Peyer's patch (tissue), 4 donors: ENCODE measurements at regions not wholly inside any gene's neighbourhood (a gene's known extent, or its start where the extent isn't known, plus 50 kb on each side); places are given as distances from the start of the nearest gene placed in this dataset.
A peak's percentile ranks its signal among the peaks of the same experiment; 100 is the strongest.

Experiments
- DNase-seq, 3 donors: peaks; one replicate each; pipeline ENCODE4 v3.0.0-alpha.2; 2017 to 2019
- H3K27ac ChIP-seq, 4 donors: fragments of 200-600 bp; sonication (generic); one replicate each; pipeline ENCODE4 v1.5.1; 2016 to 2019
- H3K27me3 ChIP-seq, 2 donors: fragments of 200-600 bp; sonication (generic); one replicate each; pipeline ENCODE4 v1.5.1; 2019
- H3K36me3 ChIP-seq, 3 donors: fragments of 200-600 bp; sonication (generic); one replicate each; pipeline ENCODE4 v1.5.1; 2016 to 2019
- H3K4me1 ChIP-seq, 4 donors: fragments of 200-600 bp; sonication (generic); one replicate each; pipeline ENCODE4 v1.5.1; 2016 to 2019
- H3K4me3 ChIP-seq, 4 donors: fragments of 200-600 bp; sonication (generic); 1 replicate in 3 of 4; 2 replicates in 1 of 4; pipeline ENCODE4 v1.5.1; 2016 to 2019; ENCODE audit warnings: mild to moderate bottlenecking in 1 of 4
- H3K9me3 ChIP-seq, 4 donors: fragments of 200-600 bp; sonication (generic); one replicate each; pipeline ENCODE4 v1.5.1; 2016 to 2019; ENCODE audit warnings: mild to moderate bottlenecking in 1 of 4
- CTCF ChIP-seq, 6 experiments: fragments of 450-650 bp in 4 of 6; fragments of 200-600 bp in 2 of 6; sonication (generic) in 1 of 6; IDR thresholded peaks; one replicate each; pipeline ENCODE4 v1.5.1; 2017 to 2019; ENCODE audit warnings: antibody characterized with exemption in 6 of 6, mild to moderate bottlenecking in 3 of 6, moderate library complexity in 1 of 6
- POLR2A ChIP-seq, 2 donors: fragments of 450-650 bp; IDR thresholded peaks; one replicate each; pipeline ENCODE4 v1.5.1; 2017; ENCODE audit warnings: antibody characterized with exemption in 2 of 2, mild to moderate bottlenecking in 2 of 2, moderate library complexity in 2 of 2

DNA sequence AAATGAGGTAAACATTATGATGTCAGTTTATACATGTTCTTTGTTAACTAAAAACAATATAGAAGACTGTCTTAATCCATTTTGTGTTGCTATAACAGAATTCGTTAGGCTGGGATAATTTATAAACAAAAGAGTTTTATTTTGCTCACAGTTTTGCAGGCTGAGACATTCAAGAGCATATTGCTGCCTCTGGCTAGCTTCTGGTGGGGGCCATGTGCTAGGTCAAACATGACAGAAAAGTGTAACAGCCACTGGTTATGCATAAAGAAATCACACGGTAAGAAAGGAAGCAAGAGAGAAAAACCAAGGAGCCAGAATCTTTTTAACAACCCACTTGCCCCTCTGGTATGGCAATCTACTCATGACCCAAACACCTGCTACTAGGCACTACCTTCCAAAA is 776.7 kb downstream of the PLOD2 start:
- Histone ChIP-seq H3K27me3 (no peaks in the 10 kb centered on the region), H3K9me3 (no peaks in the 10 kb centered on the region), H3K4me1 (no peaks in the 10 kb centered on the region), H3K27ac (no peak overlapping the region), H3K4me3 (no peak overlapping the region), H3K36me3 (no peaks in the 10 kb centered on the region)
- no peak for DNase-seq
- TF ChIP-seq CTCF (IDR thresholded peaks at IDR 0.05): no peak
- no peak for TF ChIP-seq POLR2A (IDR thresholded peaks at IDR 0.05)

GRCh38 chr3:145387211-145387610 is 773.8 kb downstream of the PLOD2 start:
- DNase-seq: no peak
- TF ChIP-seq POLR2A (IDR thresholded peaks at IDR 0.05): no peak
- TF ChIP-seq CTCF (IDR thresholded peaks at IDR 0.05): no peak

GRCh38 chr3:145395421-145395820 is 765.6 kb downstream of the PLOD2 start:
- DNase-seq: peak in 1 of 3 donors; percentile 22
- no peaks in the 10 kb centered on the region for H3K36me3 ChIP-seq
- H3K9me3 ChIP-seq: no peaks in the 10 kb centered on the region
- TF ChIP-seq CTCF (IDR thresholded peaks at IDR 0.05): no peak
- no peak for TF ChIP-seq POLR2A (IDR thresholded peaks at IDR 0.05)
- no peaks in the 10 kb centered on the region for H3K4me1 ChIP-seq
- no peak overlapping the region for H3K27ac ChIP-seq
- H3K4me3 ChIP-seq: no peak overlapping the region
- H3K27me3 ChIP-seq: no peaks in the 10 kb centered on the region

More at GRCh38 chr3:145387211-145387610, 773.8 kb downstream of the PLOD2 start:
- no peak overlapping the region for H3K4me3 ChIP-seq
- no peaks in the 10 kb centered on the region for H3K9me3 ChIP-seq
- no peak overlapping the region for H3K27ac ChIP-seq
- no peaks in the 10 kb centered on the region for H3K36me3 ChIP-seq
- H3K4me1 ChIP-seq: no peaks in the 10 kb centered on the region
- no peaks in the 10 kb centered on the region for H3K27me3 ChIP-seq

- TF ChIP-seq POLR2A (IDR thresholded peaks at IDR 0.05) (no peak), CTCF (IDR thresholded peaks at IDR 0.05) (no peak)
- H3K4me1 ChIP-seq: no peaks in the 10 kb centered on the region
- DNase-seq: no peak
- H3K27me3 ChIP-seq: no peaks in the 10 kb centered on the region
- H3K9me3 ChIP-seq: no peaks in the 10 kb centered on the region
- no peaks in the 10 kb centered on the region for H3K36me3 ChIP-seq
- no peak overlapping the region for H3K27ac ChIP-seq
- no peak overlapping the region for H3K4me3 ChIP-seq
These were observed 749.4 kb downstream of the PLOD2 start for GRCh38 chr3:145411605-145412004.

- Histone ChIP-seq H3K9me3 (no peaks in the 10 kb centered on the region), H3K27me3 (no peaks in the 10 kb centered on the region), H3K4me1 (no peaks in the 10 kb centered on the region)
These were observed 743.3 kb downstream of the PLOD2 start for GRCh38 chr3:145417678-145418077.

More at GRCh38 chr3:145417678-145418077, 743.3 kb downstream of the PLOD2 start:
- TF ChIP-seq POLR2A (IDR thresholded peaks at IDR 0.05) (no peak), CTCF (IDR thresholded peaks at IDR 0.05) (no peak)
- no peak overlapping the region for H3K4me3 ChIP-seq
- no peak for DNase-seq
- H3K27ac ChIP-seq: no peak overlapping the region
- no peaks in the 10 kb centered on the region for H3K36me3 ChIP-seq
